Hippocampal formation (tissue), 2 donors: ENCODE measurements at regions not wholly inside any gene's neighbourhood (a gene's known extent, or its start where the extent isn't known, plus 50 kb on each side); places are given as distances from the start of the nearest gene placed in this dataset.

ENCODE experiments used
- DNase-seq, 2 donors: peaks; one replicate each; lab custom pipeline; 2025; lab: John Stamatoyannopoulos, UW

DNA sequence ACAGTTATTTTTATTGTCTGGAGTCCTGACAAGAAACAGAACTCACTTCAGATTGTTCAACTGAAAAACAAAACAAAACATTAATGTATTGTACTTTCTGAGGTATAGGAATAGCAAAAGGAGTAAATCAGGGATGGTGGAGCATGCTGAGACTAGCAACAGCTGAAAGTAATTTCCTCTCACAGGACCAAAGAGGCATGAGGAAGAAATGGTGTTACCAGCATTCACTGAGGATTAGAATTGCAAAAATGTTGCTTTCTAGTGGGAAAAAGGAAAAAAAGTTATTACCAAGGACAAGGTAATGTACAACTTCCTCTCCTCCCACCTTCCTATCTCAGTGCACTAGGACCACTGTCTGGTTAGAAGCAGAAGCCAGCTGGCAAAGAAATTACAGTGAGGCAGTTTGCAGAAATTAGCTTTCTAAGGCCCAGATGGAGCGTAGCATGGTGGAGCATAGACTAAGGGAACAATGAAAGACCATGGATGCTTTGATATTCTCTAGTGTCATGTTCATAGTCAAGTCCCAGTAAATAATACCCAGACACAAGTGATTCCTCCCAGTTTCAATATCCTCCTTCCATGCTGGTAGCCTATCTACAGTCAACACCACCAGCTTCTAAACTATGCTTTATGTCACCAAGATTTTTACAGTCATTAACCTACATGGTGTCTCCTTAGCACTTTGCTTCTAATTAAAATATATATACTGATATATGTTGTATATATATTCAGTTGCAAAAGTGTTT, 133.7 kb upstream of the DCN start:
- no peak for DNase-seq

GRCh38 chr12:91311081-91311480, 128.5 kb upstream of the DCN start:
- DNase-seq: no peak

DNA sequence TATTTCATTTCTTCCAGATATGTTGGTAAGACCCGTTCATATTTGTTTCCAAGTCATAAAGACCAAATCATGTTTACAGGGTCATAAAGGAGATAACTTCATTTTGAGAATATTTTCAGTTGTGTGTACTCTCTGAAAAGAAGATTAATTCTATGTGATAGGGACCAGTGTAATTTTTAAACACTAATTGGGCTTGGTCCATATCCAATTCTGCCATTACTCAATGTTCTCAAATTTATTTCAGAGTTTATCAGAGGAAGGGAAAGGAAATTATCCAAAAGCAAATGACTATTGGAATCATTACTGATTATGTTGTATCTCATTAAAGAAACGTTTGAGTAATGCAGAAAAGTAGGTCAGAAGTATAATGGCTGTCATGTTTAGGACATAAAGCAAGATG, 126.8 kb upstream of the DCN start:
- DNase-seq: no peak

DNA sequence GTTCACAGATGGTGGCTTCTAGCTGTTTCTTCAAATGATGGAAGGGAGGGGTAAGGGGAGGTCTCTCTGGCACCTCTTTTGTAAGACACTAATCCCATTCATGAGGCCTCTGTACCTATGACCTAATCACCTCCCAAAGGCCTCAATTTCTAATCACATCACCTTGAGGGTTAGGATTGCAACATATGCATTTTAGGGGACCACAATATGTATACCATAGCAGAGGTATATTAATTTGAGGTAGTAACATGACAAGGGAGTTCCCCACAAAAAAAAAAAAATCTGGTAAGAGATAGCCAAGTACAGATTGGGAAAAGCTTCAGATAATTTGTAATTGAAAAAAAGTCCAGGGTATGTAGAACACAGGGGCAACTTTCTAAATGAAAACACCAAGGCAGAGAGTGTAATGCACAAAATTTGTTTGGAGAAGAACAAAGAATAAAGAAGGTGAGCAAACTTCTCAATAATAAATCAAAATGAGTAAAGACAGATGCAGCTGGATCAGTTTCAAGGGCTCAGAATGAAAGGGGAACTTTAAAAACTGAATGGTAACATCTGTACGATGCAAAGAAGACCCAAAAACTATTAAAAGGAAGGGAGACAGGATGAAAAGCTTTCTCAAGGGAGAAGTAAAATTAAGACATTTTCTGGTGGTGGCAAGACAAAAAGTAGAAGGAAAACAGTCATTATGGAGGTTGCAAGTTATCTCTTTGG, 125.5 kb upstream of the DCN start:
- no peak for DNase-seq

DNA sequence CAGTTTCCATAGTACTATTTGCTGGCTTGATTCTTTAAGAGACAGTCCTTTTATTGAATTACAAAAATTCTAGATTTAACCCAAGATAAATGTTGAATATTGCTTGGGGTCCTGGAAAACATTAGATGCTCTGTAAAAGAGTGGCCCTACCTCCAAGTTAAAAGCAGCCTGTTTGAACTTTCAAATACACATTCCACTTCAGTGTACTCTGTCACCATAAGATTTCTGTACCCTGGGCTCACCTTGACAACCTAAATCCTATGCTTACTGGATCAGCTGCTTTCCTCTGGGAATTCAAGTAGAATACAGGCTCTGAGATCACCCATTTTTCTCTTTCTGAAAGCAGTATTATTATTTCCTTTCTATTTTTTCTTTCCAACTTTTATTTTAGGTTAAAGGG, 107.7 kb upstream of the DCN start:
- DNase-seq: no peak

GRCh38 chr12:91289906-91290305, 107.3 kb upstream of the DCN start:
- DNase-seq: no peak

DNA sequence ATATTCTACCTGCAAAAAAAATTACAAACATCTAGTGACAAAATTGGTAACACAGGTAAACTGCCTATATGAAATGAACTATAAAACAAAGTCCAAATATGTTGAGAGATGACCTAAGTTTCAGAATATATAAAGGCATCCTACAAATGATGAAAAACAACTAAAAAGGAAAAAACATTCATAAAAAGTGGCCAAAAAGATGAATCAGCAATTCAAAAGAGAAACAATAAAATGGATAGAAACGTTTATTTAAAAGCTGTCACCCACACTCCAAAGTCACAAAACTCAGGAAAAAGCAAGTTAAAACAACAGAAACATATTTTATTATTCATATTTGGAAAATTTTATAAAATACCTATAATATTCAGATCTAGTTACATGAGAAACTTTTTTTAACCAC, 106.5 kb upstream of the DCN start:
- DNase-seq: no peak

- no peak for DNase-seq
Observed at GRCh38 chr12:91287753-91288152, 105.1 kb upstream of the DCN start.

GRCh38 chr12:91278126-91278525, 95.5 kb upstream of the DCN start:
- DNase-seq: no peak

GRCh38 chr12:91276509-91276908, 93.9 kb upstream of the DCN start:
- DNase-seq: no peak

- no peak for DNase-seq
Observed at GRCh38 chr12:91275321-91275720, 92.7 kb upstream of the DCN start.

- DNase-seq: peak in 1 of 2 donors; percentile 50
Observed at GRCh38 chr12:91274916-91275315, 92.3 kb upstream of the DCN start.

GRCh38 chr12:91273560-91273959, 90.9 kb upstream of the DCN start:
- DNase-seq: no peak

GRCh38 chr12:91272461-91273063, 89.9 kb upstream of the DCN start:
- no peak for DNase-seq

DNA sequence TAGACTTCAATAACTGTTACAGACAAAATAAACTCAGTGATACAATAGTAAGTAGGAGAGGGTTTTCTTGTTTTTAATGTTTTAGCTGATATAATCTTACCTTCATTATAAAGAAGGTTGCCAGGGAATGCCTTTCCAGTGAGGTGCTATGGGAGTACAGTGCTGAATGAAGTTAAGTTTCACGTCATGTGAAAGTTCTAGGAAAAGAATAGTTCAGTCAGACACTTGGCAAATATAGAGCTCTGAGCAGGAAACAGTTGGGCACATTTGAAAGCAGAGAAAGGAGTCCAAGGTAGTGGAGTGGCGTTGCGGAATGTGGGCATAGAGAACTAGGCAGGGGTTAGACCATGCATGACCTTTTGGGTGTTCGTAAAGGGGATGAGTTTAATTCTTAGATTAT, 88.6 kb upstream of the DCN start:
- no peak for DNase-seq

DNA sequence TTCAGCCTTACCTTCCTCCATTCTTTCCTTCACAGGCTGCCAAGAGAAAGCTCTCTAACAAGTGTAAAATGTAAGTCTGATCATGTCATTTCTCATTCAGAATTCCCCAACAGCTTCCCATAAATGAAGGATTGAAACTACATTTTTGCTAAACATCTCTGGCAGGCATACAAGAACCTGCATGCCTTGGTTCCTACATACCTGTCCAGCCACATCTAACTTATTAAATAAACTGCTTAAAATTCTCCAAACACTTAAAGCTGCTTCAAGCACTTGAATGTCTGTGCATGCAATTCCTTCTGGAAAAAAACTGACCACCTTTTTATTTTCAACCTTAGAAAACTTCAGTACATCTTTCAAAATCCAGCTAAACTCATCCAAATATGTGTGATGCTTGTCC, 84.4 kb upstream of the DCN start:
- DNase-seq: no peak

- DNase-seq: no peak
Observed at GRCh38 chr12:91264178-91264577, 81.6 kb upstream of the DCN start.

- no peak for DNase-seq
Observed at GRCh38 chr12:91261820-91262676, 79.4 kb upstream of the DCN start.

- no peak for DNase-seq
Observed at GRCh38 chr12:91256411-91256810, 73.8 kb upstream of the DCN start.

DNA sequence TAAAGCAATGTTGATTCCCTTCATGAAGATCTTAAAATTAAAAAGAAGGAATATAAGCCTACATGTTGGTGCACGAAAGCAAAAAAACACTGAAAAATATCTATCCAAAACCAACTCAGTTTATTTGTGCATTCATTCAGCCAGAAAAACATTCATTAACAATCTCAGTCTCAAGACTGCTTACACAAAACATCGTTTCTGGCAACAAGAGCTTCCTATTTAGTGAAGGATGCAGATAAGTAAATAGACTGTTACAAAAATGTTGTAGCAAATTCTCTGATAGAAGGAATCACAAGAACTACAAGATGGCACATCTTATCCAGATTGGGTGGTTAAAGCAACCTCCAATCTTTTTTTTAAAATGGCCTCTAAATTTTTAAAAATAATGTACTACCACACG, 69.7 kb upstream of the DCN start:
- no peak for DNase-seq

- DNase-seq: no peak
Observed at GRCh38 chr12:91250273-91250665, 67.7 kb upstream of the DCN start.

DNA sequence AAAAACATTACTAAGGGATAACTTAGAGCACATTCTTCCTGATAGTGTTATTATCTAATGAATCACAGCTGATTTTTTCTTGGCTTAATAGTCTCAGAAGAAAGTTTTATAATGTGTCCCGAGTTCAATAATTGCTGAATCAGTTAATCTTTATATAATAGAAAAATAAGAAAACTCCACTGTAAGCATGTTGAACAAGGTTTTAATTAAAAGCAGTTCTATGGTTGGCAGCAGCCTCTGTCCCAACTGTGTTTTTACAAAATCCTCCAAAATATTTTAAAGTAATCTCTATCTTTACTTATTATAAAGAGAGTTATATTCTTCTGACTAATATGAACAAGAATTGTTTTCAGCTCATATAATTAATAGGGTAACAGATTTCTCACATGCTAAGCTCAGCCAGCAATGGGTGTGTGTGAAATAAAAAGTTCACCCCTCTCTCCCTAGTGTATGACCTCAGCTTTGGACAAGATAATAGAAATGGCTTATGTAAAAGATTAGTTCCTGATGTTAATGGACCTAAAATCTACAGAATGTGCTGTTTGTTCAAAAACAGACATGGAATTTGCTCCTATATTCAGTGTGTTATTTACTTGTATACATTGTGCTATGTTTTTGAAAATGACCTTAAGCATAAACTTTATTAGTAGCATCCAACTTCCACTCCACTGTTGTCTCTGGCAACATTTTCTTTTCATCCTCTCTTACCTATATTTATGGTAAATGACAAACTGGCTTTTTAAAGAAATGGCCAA, 67.1 kb upstream of the DCN start:
- no peak for DNase-seq
